K562 (cell line): ENCODE measurements at regions not wholly inside any gene's neighbourhood (a gene's known extent, or its start where the extent isn't known, plus 50 kb on each side); places are given as distances from the start of the nearest gene placed in this dataset.

Experiments used
- ATAC-seq: fragments of 200-7000 bp; cut with Tn5 transposase; 3 replicates; pipeline ENCODE4 v1.9.1; 2020; ENCODE audit warnings: moderate library complexity
- BruUV-seq: library from RNA; stranded (reverse); fragments of 400-500 nt; replicated peaks from 2 replicates; lab custom pipeline; 2021; lab: Mats Ljungman, UMichigan
- CTCF ChIA-PET: fragments of 300-600 bp; formaldehyde crosslinking; extraction: SDS; loops from one replicate; lab custom pipeline; 2021; ENCODE audit warnings: low intra/inter-chr PET ratio; lab: Yijun Ruan, JAX
- POLR2A ChIA-PET: fragments of 300-600, 350-650 bp; sonication (Branson Sonifier 250); formaldehyde crosslinking; extraction: SDS; loops from one replicate; lab custom pipeline; 2021; ENCODE audit warnings: antibody characterized with exemption, inconsistent platforms; lab: Yijun Ruan, JAX
- DNase-seq, 4 experiments: peaks; one replicate each; pipeline versions ENCODE4 v3.0.0 to v3.0.0-alpha.2; 2011 to 2018; ENCODE audit warnings: low spot score in 3 of 4, mixed read lengths in 3 of 4; ENCODE audit errors: extremely low read depth in 1 of 4
- FAIRE-seq: peaks from 2 replicates; lab custom pipeline; 2011; peaks lifted over from hg19 to GRCh38; lab: Jason Lieb, UNC
- H2AFZ ChIP-seq: 2 replicates; pipeline ENCODE4 v1.6.0; 2011; ENCODE audit warnings: low read depth, low read length, control low read depth, inconsistent platforms
- H3K27ac ChIP-seq: fragments of 200-600 bp; 3 replicates; pipeline ENCODE4 v1.8.0; 2011; ENCODE audit warnings: low read depth, mild to moderate bottlenecking, control low read depth, inconsistent platforms, low read length, moderate library complexity, mixed read lengths; ENCODE audit errors: extremely low read depth
- H3K27me3 ChIP-seq, 2 experiments: fragments of 300-600 bp in 1 of 2; 2 replicates in 1 of 2; 3 replicates in 1 of 2; pipeline versions ENCODE4 v1.6.0 to v1.8.0; 2011; ENCODE audit warnings: inconsistent platforms in 2 of 2, low read length in 2 of 2, mild to moderate bottlenecking in 1 of 2, mixed read lengths in 1 of 2, moderate library complexity in 1 of 2; ENCODE audit not compliant: control insufficient read depth in 2 of 2, insufficient read depth in 2 of 2
- H3K36me3 ChIP-seq: fragments of 300-600 bp; 3 replicates; pipeline ENCODE4 v1.8.0; 2011; ENCODE audit warnings: mild to moderate bottlenecking, low read length, inconsistent platforms; ENCODE audit not compliant: control insufficient read depth, insufficient read depth
- H3K4me1 ChIP-seq, 2 experiments: fragments of 200-600 bp in 1 of 2; replicated peaks in 1 of 2; 2 replicates in 1 of 2; 3 replicates in 1 of 2; pipeline versions ENCODE4 v1.5.1 to v1.8.0; 2011; ENCODE audit warnings: inconsistent platforms in 2 of 2, low read length in 2 of 2, mild to moderate bottlenecking in 1 of 2, mixed read lengths in 1 of 2, moderate library complexity in 1 of 2; ENCODE audit not compliant: control insufficient read depth in 2 of 2, insufficient read depth in 2 of 2
- H3K4me2 ChIP-seq: 2 replicates; pipeline ENCODE4 v1.6.1; 2011; ENCODE audit warnings: low read length, control low read depth, inconsistent platforms, mixed read lengths; ENCODE audit not compliant: insufficient read depth
- H3K4me3 ChIP-seq: fragments of 200-600 bp; sonication (generic), shearing (Covaris generic); 2 replicates; pipeline ENCODE4 v1.5.1; 2016; ENCODE audit warnings: control low read depth, inconsistent platforms
- H3K79me2 ChIP-seq: fragments of 200-600 bp; 3 replicates; pipeline ENCODE4 v1.8.0; 2011; ENCODE audit warnings: low read length, inconsistent platforms; ENCODE audit not compliant: control insufficient read depth, insufficient read depth
- H3K9ac ChIP-seq, 2 experiments: 2 replicates each; pipeline versions ENCODE4 v1.6.0 to v1.6.1; 2011; ENCODE audit warnings: low read depth in 2 of 2, low read length in 2 of 2, control low read depth in 1 of 2, inconsistent platforms in 1 of 2, mild to moderate bottlenecking in 1 of 2, mixed read lengths in 1 of 2; ENCODE audit not compliant: insufficient read depth in 1 of 2
- H3K9me1 ChIP-seq: one replicate; pipeline ENCODE4 v1.6.0; 2011; ENCODE audit warnings: inconsistent platforms, mild to moderate bottlenecking, low read length, moderate library complexity; ENCODE audit not compliant: control insufficient read depth, insufficient read depth
- H3K9me3 ChIP-seq: replicated peaks from 2 replicates; pipeline ENCODE4 v1.5.1; 2011; ENCODE audit warnings: low read depth, low read length, inconsistent platforms; ENCODE audit not compliant: control insufficient read depth, insufficient read depth
- H4K20me1 ChIP-seq: replicated peaks from 2 replicates; pipeline ENCODE4 v1.6.1; 2011; ENCODE audit warnings: low read length, inconsistent platforms, mixed read lengths; ENCODE audit not compliant: control insufficient read depth, insufficient read depth
- HOXB6 ChIP-seq: fragments of 250-450 bp; sonication (Bioruptor Pico); IDR thresholded peaks from 2 replicates; pipeline ENCODE4 v1.5.1; 2022; ENCODE audit warnings: mild to moderate bottlenecking, borderline replicate concordance
- LEF1 ChIP-seq: fragments of 450-650 bp; IDR thresholded peaks from 2 replicates; pipeline ENCODE4 v1.6.1; 2016; ENCODE audit warnings: mild to moderate bottlenecking
- NFRKB ChIP-seq: fragments of 450-650 bp; IDR thresholded peaks from 2 replicates; pipeline ENCODE4 v1.6.1; 2016; ENCODE audit warnings: low read depth
- NFYB ChIP-seq: IDR thresholded peaks from 2 replicates; pipeline ENCODE4 v1.6.1; 2011; ENCODE audit warnings: mild to moderate bottlenecking, moderate library complexity; ENCODE audit not compliant: insufficient read length; ENCODE audit errors: extremely low read depth
- SNRNP70 ChIP-seq: fragments of 200-400 bp; formaldehyde crosslinking; optimal IDR thresholded peaks from 2 replicates; pipeline ENCODE3; 2017; ENCODE audit warnings: low read depth, low read length
- STAT6 ChIP-seq: sonication (generic); formaldehyde crosslinking; IDR thresholded peaks from 2 replicates; pipeline ENCODE4 v1.8.1; 2023; ENCODE audit warnings: mild to moderate bottlenecking, missing genetic modification reagents
- WGBS: fragments of 100-300 bp; shearing (Covaris generic); methylation state at CpG from one replicate; pipeline ENCODE4 v1.1.6; 2016; ENCODE audit warnings: low coverage, mixed read lengths; ENCODE audit not compliant: insufficient coverage; ENCODE audit errors: missing lambda C conversion rate; 5-methylcytosine and 5-hydroxymethylcytosine counted together
- in situ Hi-C: fragments of 300-500 bp; cut with MboI; formaldehyde crosslinking; loops from 4 replicates; pipeline ENCODE4 v1.15.0; 2018; ENCODE audit warnings: inconsistent platforms, mixed read lengths
- intact Hi-C: fragments of 100-400 bp; cut with micrococcal nuclease; formaldehyde crosslinking; loops from 2 replicates; pipeline ENCODE4 v1.14.2; 2022

- no peak for FAIRE-seq
- POLR2A ChIA-PET, result no interaction called here
Measured at GRCh38 chr7:67912437-67912836, 915.8 kb downstream of the TYW1 start.

More at GRCh38 chr7:67912437-67912836, 915.8 kb downstream of the TYW1 start:
- H3K27ac ChIP-seq, result no peak overlapping the region
- H3K4me1 ChIP-seq, result no peaks in the 10 kb centered on the region
- no TSS peak for BruUV-seq
- CTCF ChIA-PET, result no interaction called here
- no peak overlapping the region for H3K9ac ChIP-seq
- TF ChIP-seq LEF1 (no peak), NFRKB (no peak), NFYB (no peak), SNRNP70 (no peak), STAT6 (CRISPR knock-in tag) (no peak), HOXB6 (CRISPR knock-in tag) (no peak)
- TF ChIP-seq, all 486 proteins: peak for 0
- ATAC-seq, result no peak
- no peak overlapping the region for H2AFZ ChIP-seq
- H3K79me2 ChIP-seq, result no peaks in the 10 kb centered on the region
- no peaks in the 10 kb centered on the region for H3K9me3 ChIP-seq
- no peak for DNase-seq
- intact Hi-C loops (no loop called here), in situ Hi-C loops (no loop called here)
- no peaks in the 10 kb centered on the region for H3K9me1 ChIP-seq
- H3K4me3 ChIP-seq, result no peak overlapping the region
- no peaks in the 10 kb centered on the region for H4K20me1 ChIP-seq
- H3K4me2 ChIP-seq, result no peak overlapping the region
- 0% methylated on average over 2 of the region's 2 CpGs for WGBS
- no peaks in the 10 kb centered on the region for H3K27me3 ChIP-seq
- H3K36me3 ChIP-seq, result no peaks in the 10 kb centered on the region
